ENCODE measurements at regions not wholly inside any gene's neighbourhood (a gene's known extent, or its start where the extent isn't known, plus 50 kb on each side); places are given as distances from the start of the nearest gene placed in this dataset.

GRCh38 chr20:11162026-11162775 lies 488.4 kb upstream of the JAG1 start:
- Histone ChIP-seq H3K9me3 (ENCODE audit: control extremely low read depth in 1 of 5, control insufficient read depth in 4 of 5, insufficient read depth in 2 of 5, low read depth in 1 of 5, low read length in 4 of 5) (no peaks in the 10 kb centered on the region), H3K36me3 (ENCODE audit: control insufficient read depth in 4 of 4, insufficient read depth in 4 of 4, low read length in 3 of 4) (no peaks in the 10 kb centered on the region), H3K27me3 (replicated peaks in 2 of 5; ENCODE audit: control insufficient read depth in 4 of 5, insufficient read depth in 5 of 5, low read length in 4 of 5) (no peaks in the 10 kb centered on the region), H3K4me3 (ENCODE audit: control insufficient read depth in 1 of 7, extremely low read depth in 1 of 7, insufficient read depth in 4 of 7, low read depth in 2 of 7, low read length in 6 of 7) (no peak overlapping the region), H3K4me1 (ENCODE audit: control extremely low read depth in 1 of 4, control insufficient read depth in 4 of 4, insufficient read depth in 4 of 4, low read length in 3 of 4) (peaks cover 0 to 15% (median 2%) of the 10 kb centered on the region in 4 experiments), H3K27ac (ENCODE audit: insufficient read depth in 1 of 2, low read depth in 1 of 2, low read length in 2 of 2, poor library complexity in 1 of 2, severe bottlenecking in 2 of 2) (no peak overlapping the region)
- ChIA-PET CTCF (no interaction called here), POLR2A (no interaction called here)
- DNase-seq: no peak
- 93% methylated on average over 3 of the region's 4 CpGs for WGBS (ENCODE audit: insufficient coverage)

- H3K27me3 ChIP-seq (replicated peaks in 2 of 5; ENCODE audit: control insufficient read depth in 4 of 5, insufficient read depth in 5 of 5, low read length in 4 of 5): no peaks in the 10 kb centered on the region
- no CpG with 5 or more reads among the region's 1 CpG for whole genome bisulfite sequencing (ENCODE audit: insufficient coverage)
- no peak overlapping the region for H3K27ac ChIP-seq (ENCODE audit: insufficient read depth in 1 of 2, low read depth in 1 of 2, low read length in 2 of 2, poor library complexity in 1 of 2, severe bottlenecking in 2 of 2)
- ChIA-PET CTCF (interaction anchor here (0.6 kb wide), 1 partner anchor 491 kb away, joined by 3 read pairs; no protein-coding TSS in a partner anchor), POLR2A (no interaction called here)
- no peak overlapping the region for H3K4me3 ChIP-seq (ENCODE audit: control insufficient read depth in 1 of 7, extremely low read depth in 1 of 7, insufficient read depth in 4 of 7, low read depth in 2 of 7, low read length in 6 of 7)
- H3K4me1 ChIP-seq (ENCODE audit: control extremely low read depth in 1 of 4, control insufficient read depth in 4 of 4, insufficient read depth in 4 of 4, low read length in 3 of 4): peaks cover 0 to 29% (median 13%) of the 10 kb centered on the region in 4 experiments
- H3K9me3 ChIP-seq (ENCODE audit: control extremely low read depth in 1 of 5, control insufficient read depth in 4 of 5, insufficient read depth in 2 of 5, low read depth in 1 of 5, low read length in 4 of 5): no peaks in the 10 kb centered on the region
- DNase-seq: no peak
- H3K36me3 ChIP-seq (ENCODE audit: control insufficient read depth in 4 of 4, insufficient read depth in 4 of 4, low read length in 3 of 4): no peaks in the 10 kb centered on the region
These were observed 492.0 kb upstream of the JAG1 start for GRCh38 chr20:11165789-11166188.

- ChIA-PET POLR2A (no interaction called here), CTCF (interaction anchor here (0.6 kb wide), 1 partner anchor 492 kb away, joined by 3 read pairs; no protein-coding TSS in a partner anchor)
- Histone ChIP-seq H3K4me1 (ENCODE audit: control extremely low read depth in 1 of 4, control insufficient read depth in 4 of 4, insufficient read depth in 4 of 4, low read length in 3 of 4) (peaks cover 0 to 34% (median 13%) of the 10 kb centered on the region in 4 experiments), H3K36me3 (ENCODE audit: control insufficient read depth in 4 of 4, insufficient read depth in 4 of 4, low read length in 3 of 4) (no peaks in the 10 kb centered on the region), H3K27ac (ENCODE audit: insufficient read depth in 1 of 2, low read depth in 1 of 2, low read length in 2 of 2, poor library complexity in 1 of 2, severe bottlenecking in 2 of 2) (no peak overlapping the region), H3K9me3 (ENCODE audit: control extremely low read depth in 1 of 5, control insufficient read depth in 4 of 5, insufficient read depth in 2 of 5, low read depth in 1 of 5, low read length in 4 of 5) (no peaks in the 10 kb centered on the region), H3K4me3 (ENCODE audit: control insufficient read depth in 1 of 7, extremely low read depth in 1 of 7, insufficient read depth in 4 of 7, low read depth in 2 of 7, low read length in 6 of 7) (no peak overlapping the region), H3K27me3 (replicated peaks in 2 of 5; ENCODE audit: control insufficient read depth in 4 of 5, insufficient read depth in 5 of 5, low read length in 4 of 5) (no peaks in the 10 kb centered on the region)
- WGBS (ENCODE audit: insufficient coverage): 100% methylated on average over 1 of the region's 2 CpGs
- DNase-seq: no peak
These were observed 492.9 kb upstream of the JAG1 start for GRCh38 chr20:11166712-11167111.

GRCh38 chr20:11168026-11168425 lies 494.2 kb upstream of the JAG1 start:
- H3K9me3 ChIP-seq (ENCODE audit: control extremely low read depth in 1 of 5, control insufficient read depth in 4 of 5, insufficient read depth in 2 of 5, low read depth in 1 of 5, low read length in 4 of 5): no peaks in the 10 kb centered on the region
- no peaks in the 10 kb centered on the region for H3K36me3 ChIP-seq (ENCODE audit: control insufficient read depth in 4 of 4, insufficient read depth in 4 of 4, low read length in 3 of 4)
- no peak overlapping the region for H3K27ac ChIP-seq (ENCODE audit: insufficient read depth in 1 of 2, low read depth in 1 of 2, low read length in 2 of 2, poor library complexity in 1 of 2, severe bottlenecking in 2 of 2)
- no peak overlapping the region for H3K4me3 ChIP-seq (ENCODE audit: control insufficient read depth in 1 of 7, extremely low read depth in 1 of 7, insufficient read depth in 4 of 7, low read depth in 2 of 7, low read length in 6 of 7)
- H3K4me1 ChIP-seq (ENCODE audit: control extremely low read depth in 1 of 4, control insufficient read depth in 4 of 4, insufficient read depth in 4 of 4, low read length in 3 of 4): peaks cover 0 to 34% (median 13%) of the 10 kb centered on the region in 4 experiments
- H3K27me3 ChIP-seq (replicated peaks in 2 of 5; ENCODE audit: control insufficient read depth in 4 of 5, insufficient read depth in 5 of 5, low read length in 4 of 5): no peaks in the 10 kb centered on the region
- CTCF ChIA-PET: no interaction called here
- POLR2A ChIA-PET: no interaction called here
- no peak for DNase-seq

- Histone ChIP-seq H3K4me1 (ENCODE audit: control extremely low read depth in 1 of 4, control insufficient read depth in 4 of 4, insufficient read depth in 4 of 4, low read length in 3 of 4) (peaks cover 0 to 37% (median 13%) of the 10 kb centered on the region in 4 experiments), H3K4me3 (ENCODE audit: control insufficient read depth in 1 of 7, extremely low read depth in 1 of 7, insufficient read depth in 4 of 7, low read depth in 2 of 7, low read length in 6 of 7) (no peak overlapping the region), H3K27me3 (replicated peaks in 2 of 5; ENCODE audit: control insufficient read depth in 4 of 5, insufficient read depth in 5 of 5, low read length in 4 of 5) (no peaks in the 10 kb centered on the region), H3K36me3 (ENCODE audit: control insufficient read depth in 4 of 4, insufficient read depth in 4 of 4, low read length in 3 of 4) (no peaks in the 10 kb centered on the region), H3K27ac (ENCODE audit: insufficient read depth in 1 of 2, low read depth in 1 of 2, low read length in 2 of 2, poor library complexity in 1 of 2, severe bottlenecking in 2 of 2) (no peak overlapping the region), H3K9me3 (ENCODE audit: control extremely low read depth in 1 of 5, control insufficient read depth in 4 of 5, insufficient read depth in 2 of 5, low read depth in 1 of 5, low read length in 4 of 5) (no peaks in the 10 kb centered on the region)
- CTCF ChIA-PET: no interaction called here
- peak in 2 of 3 donors; percentile 10 to 17 for DNase-seq
- POLR2A ChIA-PET: no interaction called here
These were observed 496.2 kb upstream of the JAG1 start for GRCh38 chr20:11170025-11170424.

- Histone ChIP-seq H3K27ac (ENCODE audit: insufficient read depth in 1 of 2, low read depth in 1 of 2, low read length in 2 of 2, poor library complexity in 1 of 2, severe bottlenecking in 2 of 2) (no peak overlapping the region), H3K4me3 (ENCODE audit: control insufficient read depth in 1 of 7, extremely low read depth in 1 of 7, insufficient read depth in 4 of 7, low read depth in 2 of 7, low read length in 6 of 7) (no peak overlapping the region), H3K27me3 (replicated peaks in 2 of 5; ENCODE audit: control insufficient read depth in 4 of 5, insufficient read depth in 5 of 5, low read length in 4 of 5) (no peaks in the 10 kb centered on the region), H3K9me3 (ENCODE audit: control extremely low read depth in 1 of 5, control insufficient read depth in 4 of 5, insufficient read depth in 2 of 5, low read depth in 1 of 5, low read length in 4 of 5) (no peaks in the 10 kb centered on the region), H3K4me1 (ENCODE audit: control extremely low read depth in 1 of 4, control insufficient read depth in 4 of 4, insufficient read depth in 4 of 4, low read length in 3 of 4) (peaks cover 0 to 36% (median 13%) of the 10 kb centered on the region in 4 experiments), H3K36me3 (ENCODE audit: control insufficient read depth in 4 of 4, insufficient read depth in 4 of 4, low read length in 3 of 4) (no peaks in the 10 kb centered on the region)
- no CpG with 5 or more reads among the region's 2 CpGs for WGBS (ENCODE audit: insufficient coverage)
- POLR2A ChIA-PET: no interaction called here
- no peak for DNase-seq
- CTCF ChIA-PET: no interaction called here
These were observed 496.8 kb upstream of the JAG1 start for GRCh38 chr20:11170565-11170964.

- H3K4me3 ChIP-seq (ENCODE audit: control insufficient read depth in 1 of 7, extremely low read depth in 1 of 7, insufficient read depth in 4 of 7, low read depth in 2 of 7, low read length in 6 of 7): no peak overlapping the region
- ChIA-PET CTCF (no interaction called here), POLR2A (no interaction called here)
- H3K27ac ChIP-seq (ENCODE audit: insufficient read depth in 1 of 2, low read depth in 1 of 2, low read length in 2 of 2, poor library complexity in 1 of 2, severe bottlenecking in 2 of 2): no peak overlapping the region
- no peaks in the 10 kb centered on the region for H3K36me3 ChIP-seq (ENCODE audit: control insufficient read depth in 4 of 4, insufficient read depth in 4 of 4, low read length in 3 of 4)
- no CpG with 5 or more reads among the region's 1 CpG for WGBS (ENCODE audit: insufficient coverage)
- H3K27me3 ChIP-seq (replicated peaks in 2 of 5; ENCODE audit: control insufficient read depth in 4 of 5, insufficient read depth in 5 of 5, low read length in 4 of 5): no peaks in the 10 kb centered on the region
- no peaks in the 10 kb centered on the region for H3K9me3 ChIP-seq (ENCODE audit: control extremely low read depth in 1 of 5, control insufficient read depth in 4 of 5, insufficient read depth in 2 of 5, low read depth in 1 of 5, low read length in 4 of 5)
- peaks cover 0 to 27% (median 13%) of the 10 kb centered on the region in 4 experiments for H3K4me1 ChIP-seq (ENCODE audit: control extremely low read depth in 1 of 4, control insufficient read depth in 4 of 4, insufficient read depth in 4 of 4, low read length in 3 of 4)
- no peak for DNase-seq
These were observed 499.1 kb upstream of the JAG1 start for GRCh38 chr20:11172881-11173280.
